GM21786 (cell line): ENCODE measurements at regions not wholly inside any gene's neighbourhood (a gene's known extent, or its start where the extent isn't known, plus 50 kb on each side); places are given as distances from the start of the nearest gene placed in this dataset.

ENCODE experiments used
- ATAC-seq: cut with Tn5 transposase; IDR thresholded peaks from one replicate; pipeline ENCODE4 v1.9.1; 2021; ENCODE audit not compliant: unreplicated experiment

- ATAC-seq, result no peak
Observed at GRCh38 chr15:31151301-31152233, 50.0 kb upstream of the TRPM1 start.

- ATAC-seq, result no peak
Observed at GRCh38 chr15:31153531-31153930, 52.0 kb upstream of the TRPM1 start.

GRCh38 chr15:31155151-31155550 is 53.6 kb upstream of the TRPM1 start:
- no peak for ATAC-seq

DNA sequence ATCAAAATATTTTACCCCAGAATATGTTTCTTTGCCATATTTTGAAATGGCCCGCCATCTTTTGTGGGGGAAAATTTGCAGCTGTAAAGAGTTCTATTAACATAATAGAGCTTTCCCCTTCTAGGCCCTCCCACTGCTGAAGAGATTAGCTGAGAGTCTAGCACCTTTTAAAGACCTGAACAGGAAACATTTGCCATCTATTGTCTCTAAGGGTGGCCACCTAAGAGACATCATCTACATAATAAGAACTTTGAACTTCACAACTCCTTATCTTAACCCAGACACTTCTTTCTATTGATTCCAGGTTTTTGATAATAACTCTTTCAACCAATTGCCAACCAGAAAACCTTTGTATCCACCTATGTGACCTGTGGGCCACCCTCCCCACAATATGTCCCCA is 54.7 kb upstream of the TRPM1 start:
- no peak for ATAC-seq

GRCh38 chr15:31156808-31157207 is 55.3 kb upstream of the TRPM1 start:
- no peak for ATAC-seq

GRCh38 chr15:31157644-31158069 is 56.1 kb upstream of the TRPM1 start:
- ATAC-seq, result no peak

GRCh38 chr15:31158858-31159569 is 57.5 kb upstream of the TRPM1 start:
- no peak for ATAC-seq

- no peak for ATAC-seq
Observed at GRCh38 chr15:31159837-31160236, 58.3 kb upstream of the TRPM1 start.

DNA sequence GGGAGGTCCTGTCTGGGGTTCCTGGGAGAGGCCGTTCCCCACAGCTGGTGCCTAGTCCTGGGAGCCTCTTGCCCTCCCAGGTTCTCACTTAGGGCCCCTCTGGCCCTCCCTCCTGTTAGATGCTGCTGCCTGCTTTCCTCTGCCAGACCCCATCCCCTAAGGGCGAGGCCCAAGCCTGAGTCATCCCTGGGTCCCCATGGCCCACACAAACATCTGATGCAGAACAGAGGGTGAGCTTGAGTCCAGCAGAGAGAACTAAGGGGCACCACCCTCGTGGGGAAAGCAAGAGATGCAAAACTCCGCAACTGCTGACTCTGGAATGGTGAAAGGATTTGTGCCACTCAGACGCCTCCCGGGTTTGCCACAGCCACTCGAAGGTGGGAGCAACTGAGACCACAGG is 58.8 kb upstream of the TRPM1 start:
- no peak for ATAC-seq

GRCh38 chr15:31160740-31161495 is 59.4 kb upstream of the TRPM1 start:
- no peak for ATAC-seq

DNA sequence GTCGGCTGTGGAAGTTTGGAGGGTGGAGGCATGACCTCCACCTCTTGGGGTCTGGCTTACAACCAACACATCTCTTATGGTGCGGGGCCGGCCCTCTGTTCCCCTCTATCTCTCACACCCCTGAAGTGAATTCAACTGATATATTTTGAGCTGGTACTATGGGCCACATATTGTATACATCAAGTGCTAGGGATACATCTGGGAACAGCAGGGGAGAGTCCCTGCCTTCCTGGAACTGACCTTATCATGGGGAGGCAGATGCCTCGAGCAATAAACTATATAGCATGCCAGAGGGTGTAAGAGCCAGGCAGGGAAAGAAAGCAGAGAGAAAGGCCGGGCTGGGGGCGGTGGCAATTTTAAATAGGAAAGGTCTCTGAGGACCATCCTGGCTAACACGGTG is 60.4 kb upstream of the TRPM1 start:
- ATAC-seq, result no peak

DNA sequence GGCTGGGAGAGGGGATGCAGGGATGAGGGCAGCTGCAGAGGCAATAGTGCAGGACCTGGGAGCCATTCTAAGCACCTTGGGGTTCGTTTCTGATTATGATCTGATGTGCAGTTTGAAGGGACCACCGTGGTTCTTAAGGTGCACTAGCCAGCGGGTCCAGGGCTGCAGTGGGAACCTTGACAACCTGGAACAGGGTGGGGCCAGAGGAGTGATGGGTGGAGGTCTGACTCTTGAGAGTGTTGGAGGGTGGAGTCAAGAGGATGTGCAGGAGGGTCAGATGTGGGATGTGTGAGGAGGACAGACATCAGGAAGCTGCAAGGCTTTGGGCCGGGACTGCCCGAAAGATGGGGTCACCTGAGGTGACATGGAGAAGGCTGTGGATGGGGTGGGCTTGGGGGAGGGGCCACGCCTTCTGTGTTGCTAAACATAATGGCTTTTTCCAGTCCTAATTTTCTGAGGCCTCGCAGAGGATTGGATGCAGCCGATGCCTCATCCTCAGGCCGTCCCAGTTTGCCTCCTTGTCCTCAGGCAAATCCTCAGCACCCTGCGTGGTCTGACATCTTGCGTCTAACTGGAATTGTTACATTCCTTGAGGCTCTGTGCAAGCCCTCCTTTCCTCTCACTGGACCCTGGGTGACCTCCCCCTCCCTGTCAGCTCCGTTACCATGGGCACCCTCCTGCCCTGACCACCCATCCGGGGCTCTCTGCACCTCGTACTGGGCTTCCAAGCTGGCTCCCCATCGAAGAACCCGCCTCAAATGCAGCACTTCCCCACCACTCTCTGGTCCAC is 61.4 kb upstream of the TRPM1 start:
- no peak for ATAC-seq

GRCh38 chr15:31163769-31164572 is 62.4 kb upstream of the TRPM1 start:
- ATAC-seq, result no peak

GRCh38 chr15:31164573-31164912 is 63.0 kb upstream of the TRPM1 start:
- ATAC-seq, result no peak

GRCh38 chr15:31169558-31169957 is 68.0 kb upstream of the TRPM1 start:
- ATAC-seq, result no peak

- no peak for ATAC-seq
Observed at GRCh38 chr15:31171731-31172130, 70.2 kb upstream of the TRPM1 start.

DNA sequence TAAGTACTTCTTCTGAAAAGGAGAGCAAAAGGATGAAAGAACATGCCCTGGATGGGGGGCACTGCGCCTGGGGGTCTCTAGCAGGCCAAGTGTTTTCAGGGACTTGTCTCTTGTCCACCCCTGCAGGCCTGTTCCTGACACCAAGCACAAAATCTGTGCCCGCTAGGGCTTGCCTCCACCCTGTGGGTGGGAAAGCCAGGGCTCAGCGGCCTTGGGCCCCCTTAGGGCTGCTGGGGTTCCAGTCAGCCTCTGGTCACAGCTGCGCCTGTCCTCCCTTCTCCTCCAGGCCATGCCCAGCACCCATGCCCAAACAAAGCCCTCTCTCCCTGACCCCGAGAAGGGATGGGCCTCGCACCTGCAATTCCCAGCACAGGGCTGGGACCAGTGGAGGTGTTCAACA is 71.1 kb upstream of the TRPM1 start:
- ATAC-seq, result no peak

- ATAC-seq, result no peak
Observed at GRCh38 chr15:31173790-31174450, 72.4 kb upstream of the TRPM1 start.

DNA sequence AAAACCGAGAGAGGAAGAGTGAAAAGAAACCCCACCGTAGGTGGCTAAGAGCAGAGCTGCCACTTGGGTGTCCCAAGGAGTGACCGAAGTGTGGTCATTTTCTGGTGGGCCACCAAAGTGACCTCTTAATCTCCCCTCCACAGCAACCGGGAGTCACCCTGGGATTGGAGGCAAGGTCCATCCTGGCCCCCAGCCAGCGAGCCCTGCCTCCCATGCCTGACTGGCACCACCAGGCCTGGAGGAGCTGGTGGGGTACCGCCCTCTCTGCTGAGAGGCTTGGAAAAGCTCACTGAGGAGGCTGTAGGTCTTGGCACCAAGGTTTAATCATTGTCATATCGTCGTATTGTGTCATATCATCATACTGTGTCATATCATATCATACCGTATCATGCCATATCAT is 74.0 kb upstream of the TRPM1 start:
- ATAC-seq, result no peak

DNA sequence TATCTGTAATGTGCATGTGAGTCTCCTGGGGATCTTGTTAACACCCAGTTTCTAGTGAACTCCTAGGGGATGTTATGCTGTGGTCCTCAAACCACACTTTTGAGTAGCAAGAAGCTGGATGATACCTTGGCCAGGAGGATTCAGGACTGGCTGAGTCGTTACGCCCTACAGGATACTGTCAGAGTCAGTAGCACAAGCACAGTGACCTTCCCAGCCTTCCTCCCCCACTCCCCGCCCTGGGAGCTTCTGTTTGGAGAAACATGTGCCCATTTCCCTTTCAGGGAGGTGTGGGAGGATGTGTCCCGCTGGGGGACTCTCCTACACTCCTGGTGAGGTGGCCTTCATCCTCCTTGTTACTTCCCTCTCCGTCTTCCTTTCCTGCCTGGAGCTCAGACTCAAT is 76.4 kb upstream of the TRPM1 start:
- no peak for ATAC-seq
